ENCODE measurements at regions not wholly inside any gene's neighbourhood (a gene's known extent, or its start where the extent isn't known, plus 50 kb on each side); places are given as distances from the start of the nearest gene placed in this dataset.

DNA sequence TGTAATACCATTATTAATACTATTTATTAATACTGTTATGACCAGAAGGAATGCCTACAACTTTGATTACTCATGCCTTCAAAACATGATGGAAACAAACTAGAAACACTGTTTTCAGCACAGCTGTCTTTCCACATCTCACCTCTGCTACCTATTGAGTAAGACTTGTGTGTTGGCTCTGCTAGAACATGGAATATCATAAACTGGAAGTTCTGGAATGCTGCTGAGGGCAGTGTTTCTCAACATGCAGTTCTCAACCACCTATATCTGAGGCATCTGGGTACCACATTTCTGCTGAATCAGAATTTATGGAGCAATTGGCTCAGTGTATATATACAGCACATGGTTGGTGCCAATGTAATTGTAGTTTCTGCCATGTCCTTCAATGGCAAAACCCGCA is 392.1 kb downstream of the TUSC7 start:
- no peak overlapping the region for H3K4me2 ChIP-seq (ENCODE audit: low read length)
- DNase-seq (ENCODE audit: low read depth): no peak
- no peaks in the 10 kb centered on the region for H3K36me3 Mint-ChIP-seq (ENCODE audit: low read depth, unreplicated experiment)
- H3K79me2 ChIP-seq (ENCODE audit: insufficient read depth, low read length): no peaks in the 10 kb centered on the region
- no peak overlapping the region for H3K9ac ChIP-seq (ENCODE audit: low read length)
- no peak overlapping the region for H3K4me3 ChIP-seq (ENCODE audit: insufficient read depth, low read depth, low read length)
- no peak overlapping the region for H3K27ac ChIP-seq (ENCODE audit: low read depth, low read length)
- no peaks in the 10 kb centered on the region for H3K27me3 ChIP-seq (ENCODE audit: insufficient read depth, low read length)
- no peaks in the 10 kb centered on the region for H3K27me3 Mint-ChIP-seq (ENCODE audit: low read depth, unreplicated experiment)
- H2AFZ ChIP-seq (ENCODE audit: low read depth, low read length): no peak overlapping the region
- H3K4me3 Mint-ChIP-seq (ENCODE audit: unreplicated experiment): no peak overlapping the region
- no peaks in the 10 kb centered on the region for H3K4me1 Mint-ChIP-seq (ENCODE audit: low read depth, unreplicated experiment)
- H3K9me3 ChIP-seq (ENCODE audit: insufficient read depth, low read depth, low read length): no peaks in the 10 kb centered on the region
- FAIRE-seq: no peak
- H3K27ac Mint-ChIP-seq (ENCODE audit: unreplicated experiment): no peak overlapping the region
- peaks cover 9% of the 10 kb centered on the region for H3K4me1 ChIP-seq (ENCODE audit: insufficient read depth, low read length)
- no peaks in the 10 kb centered on the region for H3K36me3 ChIP-seq (ENCODE audit: insufficient read depth, low read length)
- no peaks in the 10 kb centered on the region for H4K20me1 ChIP-seq (ENCODE audit: insufficient read depth, low read length)
- peaks cover 7% of the 10 kb centered on the region for H3K9me3 Mint-ChIP-seq (ENCODE audit: unreplicated experiment)
- no peak for TF ChIP-seq EZH2 (IDR thresholded peaks at IDR 0.05; ENCODE audit: insufficient read depth, low read length)
- TF ChIP-seq, protein P1, sequence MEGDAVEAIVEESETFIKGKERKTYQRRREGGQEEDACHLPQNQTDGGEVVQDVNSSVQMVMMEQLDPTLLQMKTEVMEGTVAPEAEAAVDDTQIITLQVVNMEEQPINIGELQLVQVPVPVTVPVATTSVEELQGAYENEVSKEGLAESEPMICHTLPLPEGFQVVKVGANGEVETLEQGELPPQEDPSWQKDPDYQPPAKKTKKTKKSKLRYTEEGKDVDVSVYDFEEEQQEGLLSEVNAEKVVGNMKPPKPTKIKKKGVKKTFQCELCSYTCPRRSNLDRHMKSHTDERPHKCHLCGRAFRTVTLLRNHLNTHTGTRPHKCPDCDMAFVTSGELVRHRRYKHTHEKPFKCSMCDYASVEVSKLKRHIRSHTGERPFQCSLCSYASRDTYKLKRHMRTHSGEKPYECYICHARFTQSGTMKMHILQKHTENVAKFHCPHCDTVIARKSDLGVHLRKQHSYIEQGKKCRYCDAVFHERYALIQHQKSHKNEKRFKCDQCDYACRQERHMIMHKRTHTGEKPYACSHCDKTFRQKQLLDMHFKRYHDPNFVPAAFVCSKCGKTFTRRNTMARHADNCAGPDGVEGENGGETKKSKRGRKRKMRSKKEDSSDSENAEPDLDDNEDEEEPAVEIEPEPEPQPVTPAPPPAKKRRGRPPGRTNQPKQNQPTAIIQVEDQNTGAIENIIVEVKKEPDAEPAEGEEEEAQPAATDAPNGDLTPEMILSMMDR (IDR thresholded peaks at IDR 0.05; ENCODE audit: insufficient read depth, low read depth, low read length): no peak

DNA sequence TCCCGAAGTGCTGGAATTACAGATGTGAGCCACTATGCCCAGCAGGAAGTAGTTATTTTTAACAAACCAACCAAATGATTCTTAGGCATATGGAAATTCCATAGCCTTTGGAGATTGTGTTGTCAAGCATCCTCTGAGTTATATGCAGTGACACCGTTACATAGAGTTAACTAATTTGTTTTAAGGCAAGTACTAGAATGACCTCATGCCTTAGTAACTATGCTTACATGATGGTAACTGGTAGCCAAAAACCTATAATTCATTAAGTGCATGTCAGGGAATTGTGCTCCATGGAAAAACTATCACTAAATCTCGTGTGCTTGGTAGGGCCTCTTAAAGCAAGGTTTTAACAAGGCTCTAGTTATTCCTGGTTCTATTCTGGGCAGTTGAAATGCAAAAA is 392.8 kb downstream of the TUSC7 start:
- TF ChIP-seq EZH2 (IDR thresholded peaks at IDR 0.05; ENCODE audit: insufficient read depth, low read length): no peak
- TF ChIP-seq, protein P1 (IDR thresholded peaks at IDR 0.05; ENCODE audit: insufficient read depth, low read depth, low read length): no peak
- no peak for FAIRE-seq
- no peaks in the 10 kb centered on the region for H3K4me1 Mint-ChIP-seq (ENCODE audit: low read depth, unreplicated experiment)
- no peak overlapping the region for H3K27ac Mint-ChIP-seq (ENCODE audit: unreplicated experiment)
- H3K27me3 Mint-ChIP-seq (ENCODE audit: low read depth, unreplicated experiment): no peaks in the 10 kb centered on the region
- Histone ChIP-seq H3K36me3 (ENCODE audit: insufficient read depth, low read length) (no peaks in the 10 kb centered on the region), H3K4me3 (ENCODE audit: insufficient read depth, low read depth, low read length) (no peak overlapping the region), H3K9ac (ENCODE audit: low read length) (no peak overlapping the region), H3K4me1 (ENCODE audit: insufficient read depth, low read length) (peaks cover 9% of the 10 kb centered on the region), H3K9me3 (ENCODE audit: insufficient read depth, low read depth, low read length) (no peaks in the 10 kb centered on the region), H3K79me2 (ENCODE audit: insufficient read depth, low read length) (no peaks in the 10 kb centered on the region), H3K27ac (ENCODE audit: low read depth, low read length) (no peak overlapping the region), H3K4me2 (ENCODE audit: low read length) (no peak overlapping the region), H3K27me3 (ENCODE audit: insufficient read depth, low read length) (no peaks in the 10 kb centered on the region), H2AFZ (ENCODE audit: low read depth, low read length) (no peak overlapping the region), H4K20me1 (ENCODE audit: insufficient read depth, low read length) (no peaks in the 10 kb centered on the region)
- H3K9me3 Mint-ChIP-seq (ENCODE audit: unreplicated experiment): peaks cover 7% of the 10 kb centered on the region
- DNase-seq (ENCODE audit: low read depth): no peak
- no peaks in the 10 kb centered on the region for H3K36me3 Mint-ChIP-seq (ENCODE audit: low read depth, unreplicated experiment)
- no peak overlapping the region for H3K4me3 Mint-ChIP-seq (ENCODE audit: unreplicated experiment)

DNA sequence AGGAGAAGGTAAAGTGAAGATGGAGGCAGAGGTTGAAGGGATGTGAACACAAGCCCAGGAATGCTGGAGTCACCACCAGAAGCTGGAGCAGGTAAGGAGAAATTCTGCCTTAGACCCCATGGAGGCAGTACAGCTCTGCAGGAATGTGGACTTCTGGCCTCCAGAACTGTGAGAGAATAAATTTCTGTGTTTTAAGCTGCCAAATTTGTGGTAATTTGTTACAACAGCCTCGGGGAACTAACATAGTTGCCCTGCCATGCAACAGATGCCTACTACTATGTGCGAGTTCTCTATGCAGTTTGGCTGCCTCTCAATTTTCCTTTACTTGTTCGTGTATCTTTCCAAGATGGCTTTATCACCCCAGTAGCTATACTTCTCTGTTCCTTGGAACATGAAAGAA is 394.1 kb downstream of the TUSC7 start:
- Histone ChIP-seq H3K4me1 (ENCODE audit: insufficient read depth, low read length) (peaks cover 9% of the 10 kb centered on the region), H3K4me2 (ENCODE audit: low read length) (no peak overlapping the region), H3K9ac (ENCODE audit: low read length) (no peak overlapping the region), H4K20me1 (ENCODE audit: insufficient read depth, low read length) (no peaks in the 10 kb centered on the region), H3K4me3 (ENCODE audit: insufficient read depth, low read depth, low read length) (no peak overlapping the region), H2AFZ (ENCODE audit: low read depth, low read length) (no peak overlapping the region), H3K79me2 (ENCODE audit: insufficient read depth, low read length) (no peaks in the 10 kb centered on the region), H3K36me3 (ENCODE audit: insufficient read depth, low read length) (no peaks in the 10 kb centered on the region), H3K27me3 (ENCODE audit: insufficient read depth, low read length) (no peaks in the 10 kb centered on the region), H3K9me3 (ENCODE audit: insufficient read depth, low read depth, low read length) (no peaks in the 10 kb centered on the region), H3K27ac (ENCODE audit: low read depth, low read length) (no peak overlapping the region)
- DNase-seq (ENCODE audit: low read depth): no peak
- Mint-ChIP-seq H3K27ac (ENCODE audit: unreplicated experiment) (no peak overlapping the region), H3K36me3 (ENCODE audit: low read depth, unreplicated experiment) (no peaks in the 10 kb centered on the region), H3K9me3 (ENCODE audit: unreplicated experiment) (peaks cover 10% of the 10 kb centered on the region), H3K27me3 (ENCODE audit: low read depth, unreplicated experiment) (no peaks in the 10 kb centered on the region), H3K4me1 (ENCODE audit: low read depth, unreplicated experiment) (no peaks in the 10 kb centered on the region), H3K4me3 (ENCODE audit: unreplicated experiment) (no peak overlapping the region)
- FAIRE-seq: no peak
- no peak for TF ChIP-seq EZH2 (IDR thresholded peaks at IDR 0.05; ENCODE audit: insufficient read depth, low read length)
- TF ChIP-seq, protein P1 (IDR thresholded peaks at IDR 0.05; ENCODE audit: insufficient read depth, low read depth, low read length): no peak

Measured in astrocyte (in vitro differentiated cells and primary cell).